ENCODE measurements at regions not wholly inside any gene's neighbourhood (a gene's known extent, or its start where the extent isn't known, plus 50 kb on each side); places are given as distances from the start of the nearest gene placed in this dataset.

DNA sequence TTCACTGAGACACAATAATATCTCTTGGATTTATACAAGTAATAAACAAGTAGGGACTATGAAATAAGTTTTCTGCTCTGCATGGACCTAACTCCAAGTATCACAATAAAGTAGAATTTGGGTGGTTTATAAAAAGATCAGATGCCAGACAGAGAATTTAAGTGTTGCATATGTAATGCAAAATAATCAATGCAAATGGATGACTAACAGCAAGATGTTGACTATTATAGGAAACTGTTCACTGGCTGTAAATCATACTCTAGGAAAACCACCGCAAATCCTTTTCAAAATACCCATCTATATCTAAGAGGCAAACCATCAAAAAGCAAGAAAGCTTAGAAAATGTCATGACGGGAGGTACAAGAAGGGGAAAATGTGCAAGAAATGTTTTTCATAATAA, 539.8 kb upstream of the FAM174A start (continued):
- TF ChIP-seq HDAC6 (IDR thresholded peaks at IDR 0.05; ENCODE audit: low read depth, low read length): no peak
- TF ChIP-seq KDM4A (IDR thresholded peaks at IDR 0.05; ENCODE audit: low read depth, low read length, severe bottlenecking): no peak
- TF ChIP-seq MAFK (IDR thresholded peaks at IDR 0.05; ENCODE audit: low read depth, low read length): no peak
- TF ChIP-seq, protein P1, sequence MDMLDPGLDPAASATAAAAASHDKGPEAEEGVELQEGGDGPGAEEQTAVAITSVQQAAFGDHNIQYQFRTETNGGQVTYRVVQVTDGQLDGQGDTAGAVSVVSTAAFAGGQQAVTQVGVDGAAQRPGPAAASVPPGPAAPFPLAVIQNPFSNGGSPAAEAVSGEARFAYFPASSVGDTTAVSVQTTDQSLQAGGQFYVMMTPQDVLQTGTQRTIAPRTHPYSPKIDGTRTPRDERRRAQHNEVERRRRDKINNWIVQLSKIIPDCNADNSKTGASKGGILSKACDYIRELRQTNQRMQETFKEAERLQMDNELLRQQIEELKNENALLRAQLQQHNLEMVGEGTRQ (IDR thresholded peaks at IDR 0.05; ENCODE audit: low read length): no peak

Measured in H1 (cell line).